ENCODE measurements at regions not wholly inside any gene's neighbourhood (a gene's known extent, or its start where the extent isn't known, plus 50 kb on each side); places are given as distances from the start of the nearest gene placed in this dataset.

GRCh38 chr9:134220311-134220710, 55.9 kb upstream of the RNU6ATAC start:
- no peak overlapping the region for H2BK120ac ChIP-seq (replicated peaks; ENCODE audit: low read depth, low read length)
- H3K9me3 ChIP-seq (ENCODE audit: insufficient read depth in 2 of 2, low read depth in 1 of 2, low read length in 1 of 2): no peaks in the 10 kb centered on the region
- H4K20me1 ChIP-seq (replicated peaks in 1 of 2; ENCODE audit: control insufficient read depth in 1 of 2, insufficient read depth in 2 of 2, low read length in 2 of 2): no peaks in the 10 kb centered on the region
- no peak overlapping the region for H4K91ac ChIP-seq (replicated peaks; ENCODE audit: insufficient read length, low read length)
- no peaks in the 10 kb centered on the region for H3K79me2 ChIP-seq (ENCODE audit: control insufficient read depth in 1 of 2, insufficient read depth in 2 of 2, low read length in 2 of 2)
- no peak overlapping the region for H4K8ac ChIP-seq (ENCODE audit: extremely low read depth, insufficient read depth, low read length)
- no peak overlapping the region for H3K18ac ChIP-seq (ENCODE audit: extremely low read depth, low read length)
- H3K36me3 ChIP-seq (ENCODE audit: control insufficient read depth in 2 of 4, insufficient read depth in 4 of 4, low read length in 3 of 4): no peaks in the 10 kb centered on the region
- ChIA-PET POLR2A (ENCODE audit: partially characterized antibody) (interaction anchor here (0.9 kb wide), 1 partner anchor 161 kb away, joined by 3 read pairs; no protein-coding TSS in a partner anchor), CTCF (ENCODE audit: partially characterized antibody) (interaction anchor here (1.5 to 2.7 kb wide), 3 partner anchors 50 to 223 kb away, joined by 4 to 11 read pairs (median 5); no protein-coding TSS in a partner anchor)
- H3K27me3 ChIP-seq (replicated peaks in 1 of 4; ENCODE audit: control insufficient read depth in 3 of 4, extremely low read depth in 1 of 4, insufficient read depth in 3 of 4, low read length in 3 of 4): no peaks in the 10 kb centered on the region
- no peak overlapping the region for H3K27ac ChIP-seq (ENCODE audit: low read depth, low read length)
- no peak overlapping the region for H2BK15ac ChIP-seq (ENCODE audit: low read length)
- no peaks in the 10 kb centered on the region for H3K79me1 ChIP-seq (ENCODE audit: low read depth, low read length)
- WGBS, 2 experiments (ENCODE audit: extremely low coverage in 1 of 2, insufficient coverage in 1 of 2, insufficient read length in 1 of 2, insufficient replicate concordance in 2 of 2, low coverage in 1 of 2, low lambda C conversion rate in 2 of 2, missing lambda C conversion rate in 1 of 2): 86% methylated on average over 13 of the region's 13 CpGs; no CpG with 5 or more reads in 1 of the 2 experiments
- no peaks in the 10 kb centered on the region for H3K23me2 ChIP-seq (ENCODE audit: low read depth, low read length)
- no peak overlapping the region for H2AFZ ChIP-seq (ENCODE audit: low read length)
- no peak overlapping the region for H3K4me2 ChIP-seq (ENCODE audit: insufficient read depth in 1 of 2, low read depth in 2 of 2, low read length in 2 of 2)
- TF ChIP-seq POU5F1 (IDR thresholded peaks at IDR 0.05; ENCODE audit: low read depth, low read length) (no peak), YY1 (IDR thresholded peaks at IDR 0.05; ENCODE audit: low read depth, low read length) (no peak), RFX5 (IDR thresholded peaks at IDR 0.05; ENCODE audit: borderline replicate concordance, low read depth, low read length) (no peak), BRCA1 (IDR thresholded peaks at IDR 0.05; ENCODE audit: low read depth, low read length) (no peak), CHD1 (IDR thresholded peaks at IDR 0.05; ENCODE audit: low read depth, low read length) (no peak), HDAC2 (IDR thresholded peaks at IDR 0.05; ENCODE audit: borderline replicate concordance in 1 of 2, low read depth in 2 of 2, low read length in 2 of 2) (no peak), TEAD4 (IDR thresholded peaks at IDR 0.05; ENCODE audit: low read depth, low read length) (no peak), RAD21 (IDR thresholded peaks at IDR 0.05 in 1 of 2, conservative IDR thresholded peaks at IDR 0.05 in 1 of 2; ENCODE audit: low read depth in 2 of 2, low read length in 2 of 2) (no peak), POLR2A (IDR thresholded peaks at IDR 0.05; ENCODE audit: control extremely low read depth in 1 of 2, low read depth in 2 of 2, low read length in 2 of 2) (no peak), POLR2AphosphoS5 (IDR thresholded peaks at IDR 0.05; ENCODE audit: low read depth, low read length) (no peak), CREB1 (IDR thresholded peaks at IDR 0.05) (no peak), CHD2 (IDR thresholded peaks at IDR 0.05; ENCODE audit: low read length) (no peak)
- H3K9ac ChIP-seq (replicated peaks in 1 of 4; ENCODE audit: extremely low read depth in 1 of 4, low read depth in 3 of 4, low read length in 3 of 4): no peak overlapping the region
- no peak overlapping the region for H4K5ac ChIP-seq (ENCODE audit: insufficient read length, low read depth, low read length)
- no peak overlapping the region for H3K4me3 ChIP-seq (ENCODE audit: extremely low read depth in 1 of 4, insufficient read depth in 2 of 4, low read depth in 3 of 4, low read length in 4 of 4)
- no peak overlapping the region for H2BK12ac ChIP-seq (ENCODE audit: low read depth, low read length)
- H2AK5ac ChIP-seq (ENCODE audit: low read depth, low read length): no peak overlapping the region
- no peak overlapping the region for H2BK5ac ChIP-seq (ENCODE audit: low read depth, low read length)
- H3K14ac ChIP-seq (ENCODE audit: insufficient read length): no peak overlapping the region
- peaks cover 0 to 5% (median 0%) of the 10 kb centered on the region in 4 experiments; a peak in 2 of 7 replicates for H3K4me1 ChIP-seq (replicated peaks in 1 of 4; ENCODE audit: control insufficient read depth in 3 of 4, insufficient read depth in 4 of 4, low read length in 3 of 4)
- no peak for FAIRE-seq
- H2BK20ac ChIP-seq (ENCODE audit: low read length): no peak overlapping the region
- no peak overlapping the region for H3K23ac ChIP-seq (ENCODE audit: insufficient read length)
- no peak overlapping the region for H3K56ac ChIP-seq (replicated peaks; ENCODE audit: insufficient read length, low read depth, low read length)
- DNase-seq (ENCODE audit: low read depth in 1 of 2, low spot score in 2 of 2): no peak
- H3K4ac ChIP-seq (replicated peaks; ENCODE audit: insufficient read length, low read depth, low read length): no peak overlapping the region
